ENCODE measurements at regions not wholly inside any gene's neighbourhood (a gene's known extent, or its start where the extent isn't known, plus 50 kb on each side); places are given as distances from the start of the nearest gene placed in this dataset.

DNA sequence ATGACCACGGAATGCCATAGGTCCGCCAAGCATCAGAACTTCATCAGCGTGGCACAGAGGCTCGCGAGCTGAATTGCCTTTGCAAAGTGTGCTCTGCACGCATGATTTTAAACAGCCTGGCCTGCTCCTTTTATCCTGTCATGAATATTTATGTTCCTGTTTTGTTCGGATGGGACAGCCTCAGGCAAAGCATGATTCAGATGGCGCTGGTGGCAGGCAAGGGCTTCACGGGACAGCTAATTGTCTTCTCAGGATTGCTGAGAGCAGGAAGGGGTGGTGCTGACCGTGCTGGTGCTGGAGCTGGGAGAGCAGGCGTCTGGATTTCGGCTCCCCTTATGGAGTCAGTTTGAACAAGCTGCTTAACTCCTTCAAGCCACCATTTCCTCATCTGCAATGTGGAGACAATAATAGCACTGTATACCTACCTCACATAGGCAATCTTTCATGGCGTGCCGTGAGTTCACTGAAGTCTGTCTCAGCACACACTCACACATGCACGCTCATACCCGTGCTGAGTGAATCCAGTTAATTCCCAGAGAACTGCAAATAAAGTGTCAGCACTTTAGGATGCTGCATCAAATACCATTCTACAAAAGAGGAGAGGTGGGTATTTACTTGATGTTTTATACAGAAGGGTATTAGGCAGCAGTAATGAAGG lies 79.7 kb upstream of the APCDD1 start:
- no peak overlapping the region for H3K9ac ChIP-seq (ENCODE audit: control insufficient read depth, extremely low read depth, insufficient read depth, low read length)

DNA sequence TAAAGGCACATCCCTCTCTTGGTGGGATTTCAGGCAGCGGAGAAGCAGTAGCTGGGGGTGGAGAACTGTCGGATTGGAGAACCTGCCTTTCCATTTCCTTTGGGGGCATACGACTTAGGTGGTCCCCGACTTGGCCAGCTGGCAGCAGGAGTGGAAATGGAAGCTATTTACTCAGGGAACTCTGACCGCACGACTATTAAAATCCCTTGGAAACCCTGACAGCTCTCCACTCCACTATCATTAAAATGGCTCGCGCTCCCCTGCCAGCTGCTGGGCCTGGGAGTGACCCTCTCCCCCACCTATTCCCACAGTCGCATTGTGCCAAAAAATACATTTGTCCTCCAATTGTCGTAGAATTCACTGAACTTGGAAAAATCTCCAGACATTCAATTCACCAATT lies 77.7 kb upstream of the APCDD1 start:
- no peaks in the 10 kb centered on the region for H3K9me1 ChIP-seq (ENCODE audit: control insufficient read depth, extremely low read depth, insufficient read depth, low read length)
- dilution Hi-C loops (cut with MboI; ENCODE audit: extremely low pct_ligation_motif_present, low sequenced_read_pairs): no loop called here
- H3K4me2 ChIP-seq (ENCODE audit: control insufficient read depth, extremely low read depth, insufficient read depth, low read depth, low read length): no peak overlapping the region
- no peaks in the 10 kb centered on the region for H3K9me3 ChIP-seq (ENCODE audit: control insufficient read depth, low read depth, low read length)
- no peaks in the 10 kb centered on the region for H3K27me3 ChIP-seq (ENCODE audit: control insufficient read depth, extremely low read depth, insufficient read depth, low read length)
- no peak overlapping the region for H3K27ac ChIP-seq (ENCODE audit: control insufficient read depth, insufficient read depth, low read length)
- FAIRE-seq (no peak), DNase-seq (ENCODE audit: low read depth, low spot score) (no peak)
- no peak overlapping the region for H3K4me3 ChIP-seq (ENCODE audit: control insufficient read depth in 2 of 3, extremely low read depth in 1 of 3, insufficient read depth in 2 of 3, low read depth in 1 of 3, low read length in 3 of 3)
- no peaks in the 10 kb centered on the region for H3K79me2 ChIP-seq (ENCODE audit: control insufficient read depth, insufficient read depth, low read length)
- H3K36me3 ChIP-seq (ENCODE audit: control insufficient read depth in 2 of 2, extremely low read depth in 1 of 2, insufficient read depth in 2 of 2, low read length in 2 of 2): no peaks in the 10 kb centered on the region
- no peaks in the 10 kb centered on the region for H4K20me1 ChIP-seq (ENCODE audit: control insufficient read depth, extremely low read depth, insufficient read depth, low read length)
- TF ChIP-seq, protein P1, sequence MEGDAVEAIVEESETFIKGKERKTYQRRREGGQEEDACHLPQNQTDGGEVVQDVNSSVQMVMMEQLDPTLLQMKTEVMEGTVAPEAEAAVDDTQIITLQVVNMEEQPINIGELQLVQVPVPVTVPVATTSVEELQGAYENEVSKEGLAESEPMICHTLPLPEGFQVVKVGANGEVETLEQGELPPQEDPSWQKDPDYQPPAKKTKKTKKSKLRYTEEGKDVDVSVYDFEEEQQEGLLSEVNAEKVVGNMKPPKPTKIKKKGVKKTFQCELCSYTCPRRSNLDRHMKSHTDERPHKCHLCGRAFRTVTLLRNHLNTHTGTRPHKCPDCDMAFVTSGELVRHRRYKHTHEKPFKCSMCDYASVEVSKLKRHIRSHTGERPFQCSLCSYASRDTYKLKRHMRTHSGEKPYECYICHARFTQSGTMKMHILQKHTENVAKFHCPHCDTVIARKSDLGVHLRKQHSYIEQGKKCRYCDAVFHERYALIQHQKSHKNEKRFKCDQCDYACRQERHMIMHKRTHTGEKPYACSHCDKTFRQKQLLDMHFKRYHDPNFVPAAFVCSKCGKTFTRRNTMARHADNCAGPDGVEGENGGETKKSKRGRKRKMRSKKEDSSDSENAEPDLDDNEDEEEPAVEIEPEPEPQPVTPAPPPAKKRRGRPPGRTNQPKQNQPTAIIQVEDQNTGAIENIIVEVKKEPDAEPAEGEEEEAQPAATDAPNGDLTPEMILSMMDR (optimal IDR thresholded peaks at IDR 0.05 in 1 of 3, IDR thresholded peaks at IDR 0.05 in 1 of 3, conservative IDR thresholded peaks at IDR 0.05 in 1 of 3; ENCODE audit: extremely low read depth in 1 of 3, insufficient read depth in 2 of 3, low read length in 3 of 3): no peak
- TF ChIP-seq EZH2 (IDR thresholded peaks at IDR 0.05; ENCODE audit: low read length): no peak
- no peak overlapping the region for H3K9ac ChIP-seq (ENCODE audit: control insufficient read depth, extremely low read depth, insufficient read depth, low read length)
- peaks cover 18% of the 10 kb centered on the region for H3K4me1 ChIP-seq (ENCODE audit: control insufficient read depth, extremely low read depth, insufficient read depth, low read length)
- no peak overlapping the region for H2AFZ ChIP-seq (ENCODE audit: control insufficient read depth, low read length)

More for the DNA sequence above, 79.7 kb upstream of the APCDD1 start:
- Histone ChIP-seq H3K36me3 (ENCODE audit: control insufficient read depth in 2 of 2, extremely low read depth in 1 of 2, insufficient read depth in 2 of 2, low read length in 2 of 2) (no peaks in the 10 kb centered on the region), H3K4me2 (ENCODE audit: control insufficient read depth, extremely low read depth, insufficient read depth, low read depth, low read length) (peak overlapping the region; percentile 75), H3K9me1 (ENCODE audit: control insufficient read depth, extremely low read depth, insufficient read depth, low read length) (no peaks in the 10 kb centered on the region), H3K9me3 (ENCODE audit: control insufficient read depth, low read depth, low read length) (no peaks in the 10 kb centered on the region), H3K4me1 (ENCODE audit: control insufficient read depth, extremely low read depth, insufficient read depth, low read length) (peaks cover 16% of the 10 kb centered on the region), H3K27ac (ENCODE audit: control insufficient read depth, insufficient read depth, low read length) (peak overlapping the region; percentile 15), H3K79me2 (ENCODE audit: control insufficient read depth, insufficient read depth, low read length) (no peaks in the 10 kb centered on the region), H2AFZ (ENCODE audit: control insufficient read depth, low read length) (peak overlapping the region; percentile 83), H3K27me3 (ENCODE audit: control insufficient read depth, extremely low read depth, insufficient read depth, low read length) (no peaks in the 10 kb centered on the region), H3K4me3 (ENCODE audit: control insufficient read depth in 2 of 3, extremely low read depth in 1 of 3, insufficient read depth in 2 of 3, low read depth in 1 of 3, low read length in 3 of 3) (peak overlapping the region in 2 of 3 experiments; percentile 6 to 36), H4K20me1 (ENCODE audit: control insufficient read depth, extremely low read depth, insufficient read depth, low read length) (no peaks in the 10 kb centered on the region)
- dilution Hi-C loops (cut with MboI; ENCODE audit: extremely low pct_ligation_motif_present, low sequenced_read_pairs): no loop called here
- no peak for TF ChIP-seq EZH2 (IDR thresholded peaks at IDR 0.05; ENCODE audit: low read length)
- TF ChIP-seq, protein P1 (optimal IDR thresholded peaks at IDR 0.05 in 1 of 3, IDR thresholded peaks at IDR 0.05 in 1 of 3, conservative IDR thresholded peaks at IDR 0.05 in 1 of 3; ENCODE audit: extremely low read depth in 1 of 3, insufficient read depth in 2 of 3, low read length in 3 of 3): no peak
- FAIRE-seq (peak; percentile 90), DNase-seq (ENCODE audit: low read depth, low spot score) (peak; percentile 35)

Measured in keratinocyte (primary cell).